ENCODE measurements at regions not wholly inside any gene's neighbourhood (a gene's known extent, or its start where the extent isn't known, plus 50 kb on each side); places are given as distances from the start of the nearest gene placed in this dataset.

GRCh38 chr7:119694506-119694905 is 578.5 kb upstream of the KCND2 start:
- H3K4me1 ChIP-seq (replicated peaks), result no peaks in the 10 kb centered on the region
- H3K27ac ChIP-seq, result no peak overlapping the region
- intact Hi-C loops (cut with DNase I), result no loop called here
- no peak overlapping the region for H3K4me3 ChIP-seq
- no peaks in the 10 kb centered on the region for H3K9me3 ChIP-seq
- whole genome bisulfite sequencing, result 68% methylated on average over 1 of the region's 1 CpG
- H3K36me3 ChIP-seq, result no peaks in the 10 kb centered on the region
- TF ChIP-seq CTCF (IDR thresholded peaks at IDR 0.05) (no peak), POLR2A (IDR thresholded peaks at IDR 0.05) (no peak), POLR2AphosphoS5 (IDR thresholded peaks at IDR 0.05) (no peak)
- H3K27me3 ChIP-seq (replicated peaks; ENCODE audit: insufficient read depth), result no peaks in the 10 kb centered on the region
- no peak for DNase-seq (ENCODE audit: low spot score)

GRCh38 chr7:119696336-119696735 is 576.6 kb upstream of the KCND2 start:
- intact Hi-C loops (cut with DNase I), result no loop called here
- Histone ChIP-seq H3K4me1 (replicated peaks) (no peaks in the 10 kb centered on the region), H3K27ac (no peak overlapping the region), H3K9me3 (no peaks in the 10 kb centered on the region), H3K4me3 (no peak overlapping the region), H3K27me3 (replicated peaks; ENCODE audit: insufficient read depth) (no peaks in the 10 kb centered on the region), H3K36me3 (no peaks in the 10 kb centered on the region)
- no peak for DNase-seq (ENCODE audit: low spot score)
- no peak for TF ChIP-seq CTCF (IDR thresholded peaks at IDR 0.05)
- TF ChIP-seq POLR2A (IDR thresholded peaks at IDR 0.05), result no peak
- no peak for TF ChIP-seq POLR2AphosphoS5 (IDR thresholded peaks at IDR 0.05)
- WGBS, result 89% methylated on average over 3 of the region's 3 CpGs

GRCh38 chr7:119703895-119704294 is 569.1 kb upstream of the KCND2 start:
- no peaks in the 10 kb centered on the region for H3K4me1 ChIP-seq (replicated peaks)
- DNase-seq (ENCODE audit: low spot score), result no peak
- no peaks in the 10 kb centered on the region for H3K36me3 ChIP-seq
- 100% methylated on average over 1 of the region's 1 CpG for WGBS
- no peaks in the 10 kb centered on the region for H3K27me3 ChIP-seq (replicated peaks; ENCODE audit: insufficient read depth)
- TF ChIP-seq POLR2A (IDR thresholded peaks at IDR 0.05) (no peak), CTCF (IDR thresholded peaks at IDR 0.05) (no peak), POLR2AphosphoS5 (IDR thresholded peaks at IDR 0.05) (no peak)
- H3K27ac ChIP-seq, result no peak overlapping the region
- no peak overlapping the region for H3K4me3 ChIP-seq
- intact Hi-C loops (cut with DNase I), result no loop called here
- H3K9me3 ChIP-seq, result no peaks in the 10 kb centered on the region

GRCh38 chr7:119706608-119707007 is 566.4 kb upstream of the KCND2 start:
- Histone ChIP-seq H3K27ac (no peak overlapping the region), H3K36me3 (no peaks in the 10 kb centered on the region), H3K9me3 (no peaks in the 10 kb centered on the region), H3K4me1 (replicated peaks) (no peaks in the 10 kb centered on the region), H3K27me3 (replicated peaks; ENCODE audit: insufficient read depth) (no peaks in the 10 kb centered on the region), H3K4me3 (no peak overlapping the region)
- 92% methylated on average over 2 of the region's 2 CpGs for WGBS
- TF ChIP-seq POLR2A (IDR thresholded peaks at IDR 0.05), result no peak
- TF ChIP-seq CTCF (IDR thresholded peaks at IDR 0.05), result no peak
- intact Hi-C loops (cut with DNase I), result no loop called here
- no peak for DNase-seq (ENCODE audit: low spot score)

- DNase-seq (ENCODE audit: low spot score), result no peak
- Histone ChIP-seq H3K4me1 (replicated peaks) (no peaks in the 10 kb centered on the region), H3K27ac (no peak overlapping the region), H3K36me3 (no peaks in the 10 kb centered on the region), H3K27me3 (replicated peaks; ENCODE audit: insufficient read depth) (no peaks in the 10 kb centered on the region), H3K4me3 (no peak overlapping the region), H3K9me3 (no peaks in the 10 kb centered on the region)
- TF ChIP-seq CTCF (IDR thresholded peaks at IDR 0.05), result no peak
- TF ChIP-seq POLR2AphosphoS5 (IDR thresholded peaks at IDR 0.05), result no peak
- TF ChIP-seq POLR2A (IDR thresholded peaks at IDR 0.05), result no peak
- intact Hi-C loops (cut with DNase I), result no loop called here
- WGBS, result 31% methylated on average over 3 of the region's 3 CpGs
Observed at GRCh38 chr7:119708891-119709290, 564.1 kb upstream of the KCND2 start.
